SK-N-SH (cell line): ENCODE measurements at regions not wholly inside any gene's neighbourhood (a gene's known extent, or its start where the extent isn't known, plus 50 kb on each side); places are given as distances from the start of the nearest gene placed in this dataset.

Experiments
- CTCF ChIA-PET: fragments of 300-600, 350-600 bp; formaldehyde crosslinking; extraction: SDS; loops from one replicate; lab custom pipeline; 2021; lab: Yijun Ruan, JAX
- POLR2A ChIA-PET: fragments of 350-600 bp; sonication (Branson Sonifier 250); formaldehyde crosslinking; extraction: SDS; loops from one replicate; lab custom pipeline; 2020; ENCODE audit warnings: antibody characterized with exemption, inconsistent platforms; lab: Yijun Ruan, JAX
- DNase-seq: peaks from one replicate; pipeline ENCODE4 v3.0.0; 2012
- H2AFZ ChIP-seq: fragments of 200-600 bp; sonication (generic); 2 replicates; pipeline ENCODE4 v1.8.1; 2016; ENCODE audit warnings: antibody characterized with exemption, mild to moderate bottlenecking, low read depth
- H3F3A ChIP-seq: fragments of 200-600 bp; sonication (generic); replicated peaks from 2 replicates; pipeline ENCODE3; 2016; ENCODE audit warnings: antibody characterized with exemption, mild to moderate bottlenecking; ENCODE audit not compliant: insufficient read depth
- H3K27ac ChIP-seq, 2 experiments: fragments of 200-500 bp in 1 of 2; fragments of 200-600 bp in 1 of 2; sonication (Bioruptor generic) in 1 of 2; sonication (generic), shearing (Covaris generic) in 1 of 2; 2 replicates each; pipeline versions ENCODE4 v1.5.1 to v1.6.1; 2014 to 2016; ENCODE audit warnings: low read depth in 2 of 2, inconsistent platforms in 1 of 2, low read length in 1 of 2, mild to moderate bottlenecking in 1 of 2, mixed read lengths in 1 of 2
- H3K27me3 ChIP-seq: fragments of 200-600 bp; sonication (generic), shearing (Covaris generic); 2 replicates; pipeline ENCODE4 v1.6.1; 2016; ENCODE audit warnings: mixed run types; ENCODE audit not compliant: insufficient read depth
- H3K36me3 ChIP-seq, 2 experiments: fragments of 200-500 bp in 1 of 2; fragments of 200-600 bp in 1 of 2; sonication (Bioruptor generic) in 1 of 2; sonication (generic) in 1 of 2; replicated peaks in 1 of 2; 2 replicates each; pipeline versions ENCODE3 to v1.5.1; 2014 to 2016; ENCODE audit warnings: low read length in 1 of 2, mild to moderate bottlenecking in 1 of 2; ENCODE audit not compliant: insufficient read depth in 2 of 2, control insufficient read depth in 1 of 2
- H3K4me1 ChIP-seq, 2 experiments: fragments of 200-500 bp in 1 of 2; fragments of 200-600 bp in 1 of 2; sonication (Bioruptor generic) in 1 of 2; sonication (generic), shearing (Covaris generic) in 1 of 2; 2 replicates each; pipeline versions ENCODE4 v1.5.1 to v1.6.1; 2014 to 2016; ENCODE audit warnings: low read depth in 1 of 2, low read length in 1 of 2, mixed run types in 1 of 2; ENCODE audit not compliant: insufficient read depth in 2 of 2, control insufficient read depth in 1 of 2
- H3K4me2 ChIP-seq: fragments of 200-600 bp; sonication (generic), shearing (Covaris generic); 2 replicates; pipeline ENCODE4 v1.6.1; 2017; ENCODE audit warnings: mixed run types
- H3K4me3 ChIP-seq, 2 experiments: fragments of 200-500 bp in 1 of 2; fragments of 200-600 bp in 1 of 2; sonication (Bioruptor generic) in 1 of 2; sonication (generic), shearing (Covaris generic) in 1 of 2; 2 replicates each; pipeline versions ENCODE4 v1.5.1 to v1.8.1; 2014 to 2016; ENCODE audit warnings: low read depth in 2 of 2, inconsistent platforms in 1 of 2, low read length in 1 of 2, mild to moderate bottlenecking in 1 of 2, mixed read lengths in 1 of 2, moderate library complexity in 1 of 2
- H3K79me2 ChIP-seq: fragments of 200-600 bp; sonication (generic); 2 replicates; pipeline ENCODE4 v1.8.1; 2017; ENCODE audit warnings: mild to moderate bottlenecking; ENCODE audit not compliant: insufficient read depth
- H3K9ac ChIP-seq: fragments of 200-600 bp; sonication (generic); 2 replicates; pipeline ENCODE4 v1.6.1; 2017; ENCODE audit warnings: mixed run types
- H3K9me2 ChIP-seq: fragments of 200-600 bp; sonication (generic); 2 replicates; pipeline ENCODE4 v1.6.1; 2017; ENCODE audit warnings: mixed run types
- H3K9me3 ChIP-seq: fragments of 200-600 bp; sonication (generic); 2 replicates; pipeline ENCODE4 v1.6.1; 2017; ENCODE audit warnings: mixed run types, mild to moderate bottlenecking, moderate library complexity
- H4K20me1 ChIP-seq: fragments of 200-600 bp; sonication (generic); 2 replicates; pipeline ENCODE4 v1.6.1; 2017; ENCODE audit warnings: mild to moderate bottlenecking, mixed run types; ENCODE audit not compliant: insufficient read depth
- CHD2 ChIP-seq: fragments of 150-350 bp; IDR thresholded peaks from 2 replicates; pipeline ENCODE4 v1.6.1; 2018; ENCODE audit warnings: low read length; ENCODE audit not compliant: partially characterized antibody
- ELF1 ChIP-seq: IDR thresholded peaks from 2 replicates; pipeline ENCODE4 v1.4.0; 2012
- EP300 ChIP-seq, 2 experiments: IDR thresholded peaks; 2 replicates each; pipeline versions ENCODE4 v1.4.0 to v1.6.1; 2012; ENCODE audit warnings: borderline replicate concordance in 1 of 2, low read depth in 1 of 2, low read length in 1 of 2
- EZH2phosphoT487 ChIP-seq: fragments of 200-600 bp; sonication (generic); IDR thresholded peaks from 2 replicates; pipeline ENCODE4 v1.6.1; 2017; ENCODE audit warnings: low read depth, mixed run types, mild to moderate bottlenecking, antibody characterized with exemption, moderate library complexity, borderline replicate concordance
- GABPA ChIP-seq: IDR thresholded peaks from 2 replicates; pipeline ENCODE4 v1.4.0; 2012; ENCODE audit warnings: low read depth, mild to moderate bottlenecking
- MEF2A ChIP-seq: IDR thresholded peaks from 2 replicates; pipeline ENCODE4 v1.4.0; 2012; ENCODE audit warnings: low read depth, borderline replicate concordance
- NFIC ChIP-seq: IDR thresholded peaks from 2 replicates; pipeline ENCODE4 v1.4.0; 2012; ENCODE audit warnings: borderline replicate concordance
- SMC3 ChIP-seq: IDR thresholded peaks from 2 replicates; pipeline ENCODE4 v1.6.1; 2012; ENCODE audit warnings: low read depth, low read length, improper control_type of control experiment
- TAF1 ChIP-seq: IDR thresholded peaks from 2 replicates; pipeline ENCODE4 v1.6.1; 2012; ENCODE audit warnings: low read depth, mild to moderate bottlenecking, low read length, moderate library complexity, borderline replicate concordance
- WGBS: methylation state at CpG from one replicate; pipeline ENCODE4 v1.1.6; 2017; ENCODE audit warnings: low lambda C conversion rate; 5-methylcytosine and 5-hydroxymethylcytosine counted together
- TF ChIP-seq, protein P1 (sequence below): IDR thresholded peaks from 2 replicates; pipeline ENCODE4 v1.6.1; 2012; ENCODE audit warnings: mild to moderate bottlenecking, low read depth, low read length, moderate library complexity
- TF ChIP-seq, protein P2 (sequence below): fragments of 150-350 bp; IDR thresholded peaks from 2 replicates; pipeline ENCODE4 v1.6.1; 2016; ENCODE audit warnings: mild to moderate bottlenecking, low read depth, low read length
- TF ChIP-seq, protein P3 (sequence below): IDR thresholded peaks from 2 replicates; pipeline ENCODE4 v1.4.0; 2012; ENCODE audit warnings: low read depth, borderline replicate concordance
- TF ChIP-seq, protein P4 (sequence below): fragments of 150-350 bp; IDR thresholded peaks from 2 replicates; pipeline ENCODE4 v1.6.1; 2017; ENCODE audit warnings: antibody characterized with exemption, low read length, low read depth, borderline replicate concordance
- TF ChIP-seq, protein P5 (sequence below): IDR thresholded peaks from 2 replicates; pipeline ENCODE4 v1.4.0; 2012; ENCODE audit warnings: low read depth, borderline replicate concordance

DNA sequence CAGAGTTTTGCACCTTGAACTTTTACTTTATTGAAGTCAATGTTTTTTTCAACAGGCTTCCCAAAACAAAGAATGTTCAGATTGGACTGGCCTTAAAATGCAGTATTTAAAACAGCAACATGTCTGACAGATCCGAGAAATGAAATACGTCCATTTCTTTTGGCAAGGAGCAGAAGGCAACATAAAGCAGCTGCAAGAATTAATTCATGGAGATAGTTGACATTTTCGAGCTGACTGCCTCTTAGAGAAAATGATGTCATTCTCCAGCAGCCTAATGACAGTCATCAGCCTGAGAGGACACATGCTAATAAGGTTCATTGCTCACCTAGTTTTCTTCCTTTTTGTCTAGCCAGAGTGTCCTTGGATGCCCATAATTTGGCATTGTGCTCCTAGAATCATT, 232.2 kb upstream of the SEMA6A start:
- H3K9ac ChIP-seq, result no peak overlapping the region
- no peaks in the 10 kb centered on the region for H3F3A ChIP-seq
- H3K9me3 ChIP-seq, result no peaks in the 10 kb centered on the region
- H3K27me3 ChIP-seq, result no peaks in the 10 kb centered on the region
- H3K79me2 ChIP-seq, result no peaks in the 10 kb centered on the region
- WGBS, result 18% methylated on average over 3 of the region's 3 CpGs
- no peaks in the 10 kb centered on the region for H3K9me2 ChIP-seq
- H2AFZ ChIP-seq, result no peak overlapping the region
- TF ChIP-seq, protein P1, sequence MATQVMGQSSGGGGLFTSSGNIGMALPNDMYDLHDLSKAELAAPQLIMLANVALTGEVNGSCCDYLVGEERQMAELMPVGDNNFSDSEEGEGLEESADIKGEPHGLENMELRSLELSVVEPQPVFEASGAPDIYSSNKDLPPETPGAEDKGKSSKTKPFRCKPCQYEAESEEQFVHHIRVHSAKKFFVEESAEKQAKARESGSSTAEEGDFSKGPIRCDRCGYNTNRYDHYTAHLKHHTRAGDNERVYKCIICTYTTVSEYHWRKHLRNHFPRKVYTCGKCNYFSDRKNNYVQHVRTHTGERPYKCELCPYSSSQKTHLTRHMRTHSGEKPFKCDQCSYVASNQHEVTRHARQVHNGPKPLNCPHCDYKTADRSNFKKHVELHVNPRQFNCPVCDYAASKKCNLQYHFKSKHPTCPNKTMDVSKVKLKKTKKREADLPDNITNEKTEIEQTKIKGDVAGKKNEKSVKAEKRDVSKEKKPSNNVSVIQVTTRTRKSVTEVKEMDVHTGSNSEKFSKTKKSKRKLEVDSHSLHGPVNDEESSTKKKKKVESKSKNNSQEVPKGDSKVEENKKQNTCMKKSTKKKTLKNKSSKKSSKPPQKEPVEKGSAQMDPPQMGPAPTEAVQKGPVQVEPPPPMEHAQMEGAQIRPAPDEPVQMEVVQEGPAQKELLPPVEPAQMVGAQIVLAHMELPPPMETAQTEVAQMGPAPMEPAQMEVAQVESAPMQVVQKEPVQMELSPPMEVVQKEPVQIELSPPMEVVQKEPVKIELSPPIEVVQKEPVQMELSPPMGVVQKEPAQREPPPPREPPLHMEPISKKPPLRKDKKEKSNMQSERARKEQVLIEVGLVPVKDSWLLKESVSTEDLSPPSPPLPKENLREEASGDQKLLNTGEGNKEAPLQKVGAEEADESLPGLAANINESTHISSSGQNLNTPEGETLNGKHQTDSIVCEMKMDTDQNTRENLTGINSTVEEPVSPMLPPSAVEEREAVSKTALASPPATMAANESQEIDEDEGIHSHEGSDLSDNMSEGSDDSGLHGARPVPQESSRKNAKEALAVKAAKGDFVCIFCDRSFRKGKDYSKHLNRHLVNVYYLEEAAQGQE, result no peak
- TF ChIP-seq, protein P2, sequence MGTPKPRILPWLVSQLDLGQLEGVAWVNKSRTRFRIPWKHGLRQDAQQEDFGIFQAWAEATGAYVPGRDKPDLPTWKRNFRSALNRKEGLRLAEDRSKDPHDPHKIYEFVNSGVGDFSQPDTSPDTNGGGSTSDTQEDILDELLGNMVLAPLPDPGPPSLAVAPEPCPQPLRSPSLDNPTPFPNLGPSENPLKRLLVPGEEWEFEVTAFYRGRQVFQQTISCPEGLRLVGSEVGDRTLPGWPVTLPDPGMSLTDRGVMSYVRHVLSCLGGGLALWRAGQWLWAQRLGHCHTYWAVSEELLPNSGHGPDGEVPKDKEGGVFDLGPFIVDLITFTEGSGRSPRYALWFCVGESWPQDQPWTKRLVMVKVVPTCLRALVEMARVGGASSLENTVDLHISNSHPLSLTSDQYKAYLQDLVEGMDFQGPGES, result no peak
- TF ChIP-seq, protein P3, sequence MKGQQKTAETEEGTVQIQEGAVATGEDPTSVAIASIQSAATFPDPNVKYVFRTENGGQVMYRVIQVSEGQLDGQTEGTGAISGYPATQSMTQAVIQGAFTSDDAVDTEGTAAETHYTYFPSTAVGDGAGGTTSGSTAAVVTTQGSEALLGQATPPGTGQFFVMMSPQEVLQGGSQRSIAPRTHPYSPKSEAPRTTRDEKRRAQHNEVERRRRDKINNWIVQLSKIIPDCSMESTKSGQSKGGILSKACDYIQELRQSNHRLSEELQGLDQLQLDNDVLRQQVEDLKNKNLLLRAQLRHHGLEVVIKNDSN, result no peak
- no peak for TF ChIP-seq CHD2
- no peak for DNase-seq
- H3K4me3 ChIP-seq, result no peak overlapping the region
- H4K20me1 ChIP-seq, result no peaks in the 10 kb centered on the region
- CTCF ChIA-PET, result no interaction called here
- H3K27ac ChIP-seq, result no peak overlapping the region
- no peak overlapping the region for H3K4me2 ChIP-seq
- POLR2A ChIA-PET, result no interaction called here
- H3K4me1 ChIP-seq, result no peaks in the 10 kb centered on the region
- no peaks in the 10 kb centered on the region for H3K36me3 ChIP-seq

DNA sequence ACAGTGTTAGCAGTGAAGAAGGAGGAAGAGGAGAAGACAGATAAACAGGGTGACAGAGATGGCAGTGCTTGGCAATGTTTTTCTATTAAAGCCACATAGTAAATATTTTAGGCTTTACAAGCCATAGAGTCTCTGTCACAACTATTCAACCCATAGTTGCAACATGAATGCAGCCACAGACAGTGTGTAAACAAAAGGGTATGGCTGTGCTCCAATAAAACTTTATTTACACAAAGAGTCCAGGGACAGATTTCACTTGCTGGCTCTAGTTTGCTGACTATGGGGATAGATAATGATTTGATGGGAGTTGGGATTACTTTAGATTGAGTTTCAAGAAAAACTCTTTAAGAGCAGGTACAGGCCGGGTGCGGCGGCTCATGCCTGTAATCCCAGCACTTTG, 224.8 kb upstream of the SEMA6A start:
- H3K4me3 ChIP-seq, result no peak overlapping the region
- TF ChIP-seq, protein P1, result no peak
- TF ChIP-seq EP300 (IDR thresholded peaks at IDR 0.05; ENCODE audit: borderline replicate concordance in 1 of 2, low read depth in 1 of 2, low read length in 1 of 2), result no peak
- TF ChIP-seq ELF1, result no peak
- TF ChIP-seq, protein P4, sequence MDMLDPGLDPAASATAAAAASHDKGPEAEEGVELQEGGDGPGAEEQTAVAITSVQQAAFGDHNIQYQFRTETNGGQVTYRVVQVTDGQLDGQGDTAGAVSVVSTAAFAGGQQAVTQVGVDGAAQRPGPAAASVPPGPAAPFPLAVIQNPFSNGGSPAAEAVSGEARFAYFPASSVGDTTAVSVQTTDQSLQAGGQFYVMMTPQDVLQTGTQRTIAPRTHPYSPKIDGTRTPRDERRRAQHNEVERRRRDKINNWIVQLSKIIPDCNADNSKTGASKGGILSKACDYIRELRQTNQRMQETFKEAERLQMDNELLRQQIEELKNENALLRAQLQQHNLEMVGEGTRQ, result no peak
- TF ChIP-seq NFIC, result no peak
- no peak for TF ChIP-seq TAF1
- TF ChIP-seq, protein P5, sequence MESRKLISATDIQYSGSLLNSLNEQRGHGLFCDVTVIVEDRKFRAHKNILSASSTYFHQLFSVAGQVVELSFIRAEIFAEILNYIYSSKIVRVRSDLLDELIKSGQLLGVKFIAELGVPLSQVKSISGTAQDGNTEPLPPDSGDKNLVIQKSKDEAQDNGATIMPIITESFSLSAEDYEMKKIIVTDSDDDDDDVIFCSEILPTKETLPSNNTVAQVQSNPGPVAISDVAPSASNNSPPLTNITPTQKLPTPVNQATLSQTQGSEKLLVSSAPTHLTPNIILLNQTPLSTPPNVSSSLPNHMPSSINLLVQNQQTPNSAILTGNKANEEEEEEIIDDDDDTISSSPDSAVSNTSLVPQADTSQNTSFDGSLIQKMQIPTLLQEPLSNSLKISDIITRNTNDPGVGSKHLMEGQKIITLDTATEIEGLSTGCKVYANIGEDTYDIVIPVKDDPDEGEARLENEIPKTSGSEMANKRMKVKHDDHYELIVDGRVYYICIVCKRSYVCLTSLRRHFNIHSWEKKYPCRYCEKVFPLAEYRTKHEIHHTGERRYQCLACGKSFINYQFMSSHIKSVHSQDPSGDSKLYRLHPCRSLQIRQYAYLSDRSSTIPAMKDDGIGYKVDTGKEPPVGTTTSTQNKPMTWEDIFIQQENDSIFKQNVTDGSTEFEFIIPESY, result no peak
- no peak for TF ChIP-seq MEF2A
- TF ChIP-seq CHD2, result no peak
- TF ChIP-seq GABPA, result no peak
- no peak for TF ChIP-seq SMC3
- TF ChIP-seq EZH2phosphoT487, result no peak

More for the DNA sequence above, 224.8 kb upstream of the SEMA6A start:
- Histone ChIP-seq H2AFZ (no peak overlapping the region), H3K27me3 (no peaks in the 10 kb centered on the region), H3K9ac (no peak overlapping the region), H3K36me3 (no peaks in the 10 kb centered on the region), H4K20me1 (no peaks in the 10 kb centered on the region), H3K27ac (no peak overlapping the region), H3K4me2 (no peak overlapping the region), H3K9me3 (no peaks in the 10 kb centered on the region), H3K9me2 (no peaks in the 10 kb centered on the region), H3K4me1 (no peaks in the 10 kb centered on the region), H3K79me2 (no peaks in the 10 kb centered on the region), H3F3A (no peaks in the 10 kb centered on the region)
- POLR2A ChIA-PET, result no interaction called here
- CTCF ChIA-PET, result interaction anchor here (0.6 kb wide), 1 partner anchor 9 kb away, joined by 3 read pairs; no protein-coding TSS in a partner anchor
- no peak for DNase-seq
- 78% methylated on average over 3 of the region's 3 CpGs for WGBS
